T-helper 2 cell treated with Interferon-gamma antibody and Interleukin-4, amounts not matched to agents 5 μg/mL and 100 μg/mL, for 36 hours (primary cell): ENCODE measurements at regions not wholly inside any gene's neighbourhood (a gene's known extent, or its start where the extent isn't known, plus 50 kb on each side); places are given as distances from the start of the nearest gene placed in this dataset.
"Not testable (repeated sequence)": the region's sequence is repeated elsewhere in the genome, so short reads cannot be mapped to it uniquely, and the experiment has no call there.

ENCODE experiments used
- DNase-seq: peaks from one replicate; pipeline ENCODE4 v3.0.0; 2021; ENCODE audit warnings: low spot score
- H3K27ac Mint-ChIP-seq: one replicate; pipeline ENCODE4 v1.8.0; 2021; ENCODE audit warnings: mild to moderate bottlenecking, mixed read lengths
- H3K27me3 Mint-ChIP-seq: one replicate; pipeline ENCODE4 v1.8.0; 2021; ENCODE audit warnings: low read depth, mixed read lengths
- H3K36me3 Mint-ChIP-seq: one replicate; pipeline ENCODE4 v1.8.0; 2021; ENCODE audit warnings: low read depth, mixed read lengths
- H3K4me1 Mint-ChIP-seq: one replicate; pipeline ENCODE4 v1.8.0; 2021; ENCODE audit warnings: low read depth, mixed read lengths
- H3K4me3 Mint-ChIP-seq: one replicate; pipeline ENCODE4 v1.8.0; 2022; ENCODE audit warnings: mild to moderate bottlenecking, moderate library complexity, mixed read lengths
- H3K9me3 Mint-ChIP-seq: one replicate; pipeline ENCODE4 v1.8.0; 2021; ENCODE audit warnings: mixed read lengths

DNA sequence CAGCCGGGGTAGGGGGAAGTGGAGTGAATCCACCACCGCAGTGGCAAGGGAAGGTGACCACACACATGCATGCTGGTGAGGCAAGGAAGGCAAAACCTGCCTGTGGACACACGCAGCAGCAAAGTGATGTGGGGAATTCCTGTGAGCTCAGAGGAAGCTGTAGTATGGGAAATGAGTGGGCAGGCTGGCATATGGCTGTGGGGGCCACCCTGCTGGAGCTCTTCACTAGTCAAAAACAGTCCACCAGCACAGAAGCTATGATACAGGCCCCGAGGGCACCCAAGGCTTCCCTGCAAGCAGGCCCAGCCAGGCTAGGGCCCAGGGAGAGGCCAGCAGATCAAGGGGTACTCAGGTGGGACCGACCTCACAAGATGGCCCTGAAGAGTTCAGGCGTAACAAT lies 239.1 kb downstream of the CHM start:
- Mint-ChIP-seq H3K9me3 (peaks cover 22% of the 10 kb centered on the region), H3K27ac (no peak overlapping the region), H3K27me3 (no peaks in the 10 kb centered on the region), H3K36me3 (no peaks in the 10 kb centered on the region), H3K4me3 (no peak overlapping the region), H3K4me1 (no peaks in the 10 kb centered on the region)
- no peak for DNase-seq

DNA sequence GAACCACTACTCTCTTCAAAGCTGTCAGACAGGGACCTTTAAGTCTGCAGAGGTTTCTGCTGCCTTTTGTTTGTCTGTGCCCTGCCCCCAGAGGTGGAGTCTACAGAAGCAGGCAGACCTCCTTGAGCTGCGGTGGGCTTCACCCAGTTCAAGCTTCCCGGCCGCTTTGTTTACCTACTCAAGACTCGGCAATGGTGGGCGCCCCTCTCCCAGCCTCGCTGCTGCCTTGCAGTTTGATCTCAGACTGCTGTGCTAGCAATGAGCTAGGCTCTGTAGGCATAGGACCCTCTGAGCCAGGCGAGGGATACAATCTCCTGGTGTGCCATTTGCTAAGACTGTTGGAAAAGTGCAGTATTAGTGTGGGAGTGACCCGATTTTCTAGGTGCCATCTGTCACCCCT lies 275.0 kb downstream of the CHM start:
- not testable (repeated sequence) for H3K9me3 Mint-ChIP-seq, H3K27me3 Mint-ChIP-seq, H3K4me3 Mint-ChIP-seq, H3K4me1 Mint-ChIP-seq, H3K27ac Mint-ChIP-seq, DNase-seq, H3K36me3 Mint-ChIP-seq

DNA sequence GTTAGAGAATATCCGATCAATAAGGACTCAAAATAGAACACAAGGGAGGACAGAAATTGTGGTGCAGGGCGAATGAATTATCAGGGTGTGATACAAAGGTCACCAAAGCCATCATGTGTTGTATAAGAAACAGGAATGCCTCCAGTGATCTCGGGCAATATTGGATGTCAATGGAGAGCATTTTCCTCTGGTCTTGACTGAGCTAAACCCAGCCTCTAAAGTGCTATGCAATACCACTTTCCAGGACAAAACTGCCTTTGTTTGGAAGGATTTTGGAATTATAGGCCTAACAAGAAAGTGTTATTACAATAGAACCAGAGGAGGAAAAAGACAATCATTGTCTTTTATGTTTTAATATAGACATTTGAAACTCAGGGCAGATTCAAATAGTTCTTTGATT lies 281.7 kb downstream of the CHM start:
- H3K27me3 Mint-ChIP-seq = no peaks in the 10 kb centered on the region
- no peaks in the 10 kb centered on the region for H3K4me1 Mint-ChIP-seq
- no peaks in the 10 kb centered on the region for H3K9me3 Mint-ChIP-seq
- H3K27ac Mint-ChIP-seq = no peak overlapping the region
- no peak overlapping the region for H3K4me3 Mint-ChIP-seq
- H3K36me3 Mint-ChIP-seq = no peaks in the 10 kb centered on the region
- DNase-seq = no peak

DNA sequence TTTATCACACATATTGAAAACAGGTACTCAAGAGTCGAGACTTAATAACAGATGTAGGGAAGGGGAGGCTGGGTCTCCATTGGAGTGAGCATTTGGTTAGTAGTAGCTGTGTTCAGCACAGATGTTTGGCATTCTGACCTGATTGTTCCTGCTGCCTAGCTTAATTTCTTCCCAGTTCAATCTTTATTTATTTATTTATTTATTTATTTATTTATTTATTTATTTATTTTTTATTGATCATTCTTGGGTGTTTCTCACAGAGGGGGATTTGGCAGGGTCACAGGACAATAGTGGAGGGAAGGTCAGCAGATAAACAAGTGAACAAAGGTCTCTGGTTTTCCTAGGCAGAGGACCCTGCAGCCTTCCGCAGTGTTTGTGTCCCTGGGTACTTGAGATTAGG lies 324.3 kb downstream of the CHM start:
- peaks cover 12% of the 10 kb centered on the region for H3K9me3 Mint-ChIP-seq
- not testable (repeated sequence) for H3K27me3 Mint-ChIP-seq

DNA sequence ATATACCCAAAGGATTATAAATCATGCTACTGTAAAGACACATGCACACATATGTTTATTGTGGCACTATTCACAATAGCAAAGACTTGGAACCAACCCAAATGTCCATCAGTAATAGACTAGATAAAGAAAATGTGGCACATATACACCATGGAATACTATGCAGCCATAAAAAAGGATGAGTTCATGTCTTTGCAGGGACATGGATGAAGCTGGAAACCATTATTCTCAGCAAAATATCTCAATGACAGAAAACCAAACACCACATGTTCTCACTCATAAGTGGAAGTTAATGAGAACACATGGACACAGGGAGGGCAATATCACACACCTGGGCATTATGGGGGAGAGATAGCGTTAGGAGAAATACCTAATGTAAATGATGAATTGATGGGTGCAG lies 323.8 kb upstream of the POF1B start:
- H3K4me1 Mint-ChIP-seq, H3K4me3 Mint-ChIP-seq, H3K36me3 Mint-ChIP-seq, H3K9me3 Mint-ChIP-seq, H3K27ac Mint-ChIP-seq, H3K27me3 Mint-ChIP-seq, DNase-seq: not testable (repeated sequence)

More for the DNA sequence above, 324.3 kb downstream of the CHM start:
- not testable (repeated sequence) for H3K4me3 Mint-ChIP-seq, H3K4me1 Mint-ChIP-seq, H3K27ac Mint-ChIP-seq, H3K36me3 Mint-ChIP-seq, DNase-seq

DNA sequence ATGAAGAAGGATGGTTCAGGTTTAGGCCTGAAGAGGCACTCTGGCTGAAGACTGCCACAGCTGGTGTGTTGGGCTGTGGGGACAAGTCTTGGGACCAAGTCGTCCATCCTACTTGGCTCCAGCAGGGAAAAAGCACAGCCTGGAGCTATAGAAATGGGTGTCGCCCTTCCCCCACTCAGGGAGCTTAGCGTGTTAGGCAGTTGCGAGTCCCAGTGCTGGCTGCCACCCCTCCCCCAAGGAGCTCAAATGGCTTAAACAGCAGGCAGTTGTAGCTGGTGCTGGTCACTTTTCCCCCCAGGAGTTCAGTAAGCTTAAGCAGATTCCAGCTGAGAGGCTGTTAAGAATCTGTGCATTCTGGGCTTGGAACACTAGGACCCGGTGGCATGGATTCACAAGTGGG lies 319.5 kb upstream of the POF1B start:
- Mint-ChIP-seq H3K4me3 (no peak overlapping the region), H3K4me1 (no peaks in the 10 kb centered on the region), H3K36me3 (no peaks in the 10 kb centered on the region), H3K9me3 (peaks cover 28% of the 10 kb centered on the region), H3K27ac (no peak overlapping the region), H3K27me3 (no peaks in the 10 kb centered on the region)
- DNase-seq = no peak

DNA sequence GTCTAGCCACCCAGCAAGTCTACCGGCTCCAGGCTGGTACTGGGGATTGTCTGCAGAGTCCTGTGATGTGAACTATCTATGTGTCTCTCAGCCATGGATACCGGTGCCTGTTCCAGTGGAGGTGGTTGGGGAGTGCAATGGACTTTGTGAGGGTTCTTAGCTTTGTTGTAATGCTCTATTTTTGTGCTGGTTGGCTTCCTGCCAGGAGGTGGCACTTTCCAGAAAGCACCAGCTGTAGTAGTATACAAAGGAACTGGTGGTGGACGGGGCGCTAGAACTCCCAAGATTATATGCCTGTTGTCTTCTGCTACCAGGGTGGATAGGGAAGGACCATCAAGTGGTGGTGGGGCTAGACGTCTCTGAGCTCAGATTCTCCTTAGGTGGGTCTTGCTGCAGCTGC lies 306.4 kb upstream of the POF1B start:
- Mint-ChIP-seq H3K4me1 (no peaks in the 10 kb centered on the region), H3K4me3 (no peak overlapping the region), H3K27me3 (no peaks in the 10 kb centered on the region), H3K9me3 (peaks cover 9% of the 10 kb centered on the region), H3K36me3 (no peaks in the 10 kb centered on the region), H3K27ac (no peak overlapping the region)
- DNase-seq = no peak

DNA sequence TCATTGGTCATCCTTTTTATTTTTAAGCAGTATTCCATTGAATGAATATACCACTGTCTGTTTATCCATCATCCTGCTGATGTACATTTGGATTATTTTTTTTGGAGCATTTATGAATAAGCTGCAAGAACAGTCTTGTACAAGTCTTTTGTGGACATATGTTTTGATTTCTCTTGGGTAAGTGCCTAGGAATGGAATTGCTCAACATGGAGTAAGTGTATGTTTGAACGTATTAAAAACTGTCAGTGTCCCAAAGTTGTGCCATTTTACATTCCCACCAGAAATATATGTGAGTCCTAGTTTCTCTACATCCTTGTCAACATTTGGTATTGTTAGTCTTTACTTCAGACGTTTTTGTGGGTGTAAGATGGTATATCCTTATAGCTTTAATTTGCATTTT lies 287.0 kb upstream of the POF1B start:
- H3K4me1 Mint-ChIP-seq = no peaks in the 10 kb centered on the region
- H3K36me3 Mint-ChIP-seq = no peaks in the 10 kb centered on the region
- no peak overlapping the region for H3K27ac Mint-ChIP-seq
- no peak for DNase-seq
- no peaks in the 10 kb centered on the region for H3K27me3 Mint-ChIP-seq
- H3K4me3 Mint-ChIP-seq = no peak overlapping the region
- no peaks in the 10 kb centered on the region for H3K9me3 Mint-ChIP-seq

DNA sequence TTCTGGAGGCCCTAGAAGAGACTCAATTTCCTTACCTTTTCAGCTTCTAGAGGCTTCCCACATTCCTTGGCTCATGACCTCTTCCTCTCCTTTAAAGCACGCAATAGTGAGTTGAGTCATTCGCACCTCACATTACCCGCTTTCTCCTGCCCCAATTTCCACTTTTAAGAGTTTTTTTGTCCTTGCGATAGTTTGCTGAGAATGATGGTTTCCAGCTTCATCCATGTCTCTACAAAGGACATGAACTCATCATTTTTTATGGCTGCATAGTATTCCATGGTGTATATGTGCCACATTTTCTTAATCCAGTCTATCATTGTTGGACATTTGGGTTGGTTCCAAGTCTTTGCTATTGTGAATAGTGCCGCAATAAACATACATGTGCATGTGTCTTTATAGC lies 284.5 kb upstream of the POF1B start:
- not testable (repeated sequence) for H3K27me3 Mint-ChIP-seq, H3K4me1 Mint-ChIP-seq, H3K36me3 Mint-ChIP-seq, H3K27ac Mint-ChIP-seq, DNase-seq, H3K4me3 Mint-ChIP-seq, H3K9me3 Mint-ChIP-seq

DNA sequence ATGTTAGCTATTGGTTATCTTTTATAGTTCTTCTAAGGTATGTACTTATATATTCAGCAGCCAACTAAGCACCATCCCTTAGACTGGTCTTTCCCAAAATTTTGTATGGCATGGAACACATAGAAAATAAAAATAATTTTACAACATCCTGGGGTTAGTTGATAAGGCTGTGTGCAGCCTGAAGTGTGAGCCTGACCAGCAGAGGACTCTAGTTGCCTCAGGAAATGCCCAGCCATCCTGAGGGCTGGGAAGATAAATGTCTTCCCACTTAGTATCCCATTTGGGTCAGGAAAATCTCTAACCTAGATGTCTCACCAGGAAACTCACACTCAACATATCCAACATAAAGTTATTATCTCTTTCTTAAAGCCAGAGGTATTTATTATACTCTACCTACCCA lies 251.4 kb upstream of the POF1B start:
- Mint-ChIP-seq H3K4me1 (no peaks in the 10 kb centered on the region), H3K27me3 (no peaks in the 10 kb centered on the region), H3K4me3 (no peak overlapping the region), H3K36me3 (no peaks in the 10 kb centered on the region), H3K9me3 (no peaks in the 10 kb centered on the region), H3K27ac (no peak overlapping the region)
- DNase-seq = no peak

DNA sequence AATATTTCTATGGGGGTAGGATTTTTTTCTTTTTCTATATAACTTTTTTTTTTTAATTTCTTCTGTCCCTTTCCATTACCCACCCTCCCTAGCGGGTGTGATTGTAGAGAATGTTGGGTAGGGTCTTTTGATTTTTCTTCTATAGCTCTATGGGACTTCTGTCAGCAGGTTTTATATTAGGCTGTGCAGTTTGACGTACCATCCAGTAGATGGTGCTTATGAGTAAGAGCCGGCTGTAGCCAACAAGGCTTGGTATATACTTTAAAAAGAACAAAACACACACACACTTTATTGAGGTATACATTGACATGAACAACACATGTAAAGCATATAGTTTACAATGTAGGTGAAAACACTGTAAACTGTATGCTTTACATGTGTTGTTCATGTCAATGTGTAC lies 247.9 kb upstream of the POF1B start:
- no peaks in the 10 kb centered on the region for H3K27me3 Mint-ChIP-seq
- H3K4me1 Mint-ChIP-seq = no peaks in the 10 kb centered on the region
- H3K9me3 Mint-ChIP-seq = no peaks in the 10 kb centered on the region
- DNase-seq = no peak
- no peaks in the 10 kb centered on the region for H3K36me3 Mint-ChIP-seq
- H3K27ac Mint-ChIP-seq = no peak overlapping the region
- H3K4me3 Mint-ChIP-seq = no peak overlapping the region

DNA sequence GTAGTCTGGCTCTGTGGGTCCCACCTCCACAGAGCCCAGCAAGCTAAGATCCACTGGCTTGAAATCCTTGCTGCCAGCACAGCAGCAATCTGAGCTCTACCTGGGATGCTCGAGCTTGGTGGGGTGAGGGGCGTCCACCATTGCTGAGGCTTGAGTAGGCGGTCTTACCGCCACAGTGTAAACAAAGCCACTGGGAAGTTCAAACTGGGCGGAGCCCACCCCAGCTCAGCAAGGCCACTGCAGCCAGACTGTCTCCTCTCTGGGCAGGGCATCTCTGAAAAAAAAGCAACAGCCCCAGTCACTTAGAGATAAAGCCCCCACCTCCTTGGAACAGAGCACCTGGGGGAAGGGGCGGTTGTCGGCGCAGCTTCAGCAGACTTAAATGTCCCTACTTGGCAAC lies 243.2 kb upstream of the POF1B start:
- no peaks in the 10 kb centered on the region for H3K9me3 Mint-ChIP-seq

DNA sequence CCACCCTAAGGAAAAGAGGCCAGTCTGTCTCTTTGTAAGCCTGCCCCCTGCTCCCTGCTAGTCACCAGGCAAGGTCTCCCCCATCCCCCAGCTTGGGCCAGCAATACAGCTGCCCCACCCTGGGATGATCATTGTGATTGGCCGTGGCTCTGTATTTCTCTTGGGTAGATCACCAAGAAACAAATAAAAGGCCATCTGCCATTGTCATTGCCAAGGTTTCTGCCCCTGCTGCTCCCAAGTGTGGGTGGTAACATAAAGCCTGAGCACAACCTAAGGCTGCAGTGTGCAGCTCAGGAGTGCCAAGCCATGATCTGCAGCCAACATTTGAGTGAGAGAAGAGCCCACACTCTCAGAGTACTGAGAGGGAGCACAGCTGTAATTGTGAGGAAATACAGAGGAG lies 241.0 kb upstream of the POF1B start:
- Mint-ChIP-seq H3K27me3 (no peaks in the 10 kb centered on the region), H3K4me3 (no peak overlapping the region), H3K27ac (no peak overlapping the region), H3K36me3 (no peaks in the 10 kb centered on the region), H3K9me3 (no peaks in the 10 kb centered on the region), H3K4me1 (no peaks in the 10 kb centered on the region)
- no peak for DNase-seq

More for the DNA sequence above, 243.2 kb upstream of the POF1B start:
- no peaks in the 10 kb centered on the region for H3K36me3 Mint-ChIP-seq
- DNase-seq = no peak
- H3K27me3 Mint-ChIP-seq = no peaks in the 10 kb centered on the region
- no peaks in the 10 kb centered on the region for H3K4me1 Mint-ChIP-seq
- no peak overlapping the region for H3K4me3 Mint-ChIP-seq
- H3K27ac Mint-ChIP-seq = no peak overlapping the region

DNA sequence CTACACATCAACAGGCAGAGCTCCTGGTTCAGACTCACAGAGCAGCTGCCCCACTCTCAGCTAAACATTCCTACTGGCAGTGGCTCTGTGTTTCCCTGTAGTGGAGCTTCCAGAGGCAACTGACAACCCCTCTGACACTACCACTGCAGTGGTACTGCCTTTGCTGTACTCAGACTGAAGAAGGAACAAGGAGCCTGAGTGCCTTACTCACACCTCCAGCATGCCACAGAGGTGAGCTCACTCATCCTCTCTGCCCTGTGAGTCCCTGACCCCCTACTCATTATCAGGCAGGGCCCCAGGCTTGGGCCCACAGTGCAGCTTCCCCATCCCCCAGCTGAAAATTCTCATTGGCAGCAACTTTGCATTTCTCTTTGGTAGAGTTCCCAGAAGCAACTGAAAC lies 240.5 kb upstream of the POF1B start:
- no peak overlapping the region for H3K4me3 Mint-ChIP-seq
- no peaks in the 10 kb centered on the region for H3K9me3 Mint-ChIP-seq
- no peak for DNase-seq
- H3K27me3 Mint-ChIP-seq = no peaks in the 10 kb centered on the region
- no peaks in the 10 kb centered on the region for H3K36me3 Mint-ChIP-seq
- no peak overlapping the region for H3K27ac Mint-ChIP-seq
- H3K4me1 Mint-ChIP-seq = no peaks in the 10 kb centered on the region

DNA sequence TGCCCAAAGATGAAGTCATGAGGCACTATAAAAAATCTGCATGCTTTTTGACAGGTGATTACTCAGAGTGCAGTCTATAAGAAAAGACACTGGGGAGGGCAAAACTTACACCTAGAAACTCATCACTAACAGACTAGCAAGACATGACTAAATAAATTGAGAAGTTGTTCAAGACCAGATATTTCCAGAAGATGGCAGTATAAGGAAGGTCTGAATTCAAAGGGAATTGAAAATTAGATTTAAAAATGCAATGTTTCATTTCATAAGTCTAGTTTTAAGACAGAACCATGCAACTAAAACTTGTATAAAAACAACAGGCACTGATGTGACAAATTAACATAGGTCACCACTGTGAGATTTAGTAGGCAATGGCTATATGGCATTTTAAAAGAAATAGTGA lies 232.5 kb upstream of the POF1B start:
- H3K9me3 Mint-ChIP-seq = no peaks in the 10 kb centered on the region
- H3K4me1 Mint-ChIP-seq = no peaks in the 10 kb centered on the region
- H3K27ac Mint-ChIP-seq = no peak overlapping the region
- H3K27me3 Mint-ChIP-seq = no peaks in the 10 kb centered on the region
- no peak for DNase-seq
- no peak overlapping the region for H3K4me3 Mint-ChIP-seq
- no peaks in the 10 kb centered on the region for H3K36me3 Mint-ChIP-seq

DNA sequence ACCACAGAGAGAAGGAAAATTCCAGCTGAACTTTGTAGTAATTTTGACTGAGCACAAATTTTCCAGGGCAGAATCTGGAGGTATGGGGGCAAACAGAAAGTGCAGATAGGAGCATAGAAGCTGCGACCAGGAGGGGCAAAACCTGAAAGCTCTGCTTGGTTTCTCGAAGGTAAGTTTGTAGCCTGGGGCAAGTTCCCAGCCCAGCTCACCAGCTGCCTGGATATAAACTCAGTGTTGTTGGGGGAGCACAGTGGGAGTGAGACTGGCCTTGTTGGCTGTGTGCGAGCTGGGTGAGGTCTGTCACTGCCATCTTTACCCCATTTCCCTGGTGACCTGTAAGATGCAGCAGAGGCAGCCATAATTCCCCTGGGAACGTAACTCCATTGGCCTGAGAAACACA lies 213.5 kb upstream of the POF1B start:
- no peak overlapping the region for H3K4me3 Mint-ChIP-seq
- no peak overlapping the region for H3K27ac Mint-ChIP-seq
- no peak for DNase-seq
- no peaks in the 10 kb centered on the region for H3K9me3 Mint-ChIP-seq
- H3K36me3 Mint-ChIP-seq = no peaks in the 10 kb centered on the region
- no peaks in the 10 kb centered on the region for H3K27me3 Mint-ChIP-seq
- no peaks in the 10 kb centered on the region for H3K4me1 Mint-ChIP-seq
